Lower leg skin (tissue), 3 donors: ENCODE measurements at regions not wholly inside any gene's neighbourhood (a gene's known extent, or its start where the extent isn't known, plus 50 kb on each side); places are given as distances from the start of the nearest gene placed in this dataset.
"Not testable (repeated sequence)": the region's sequence is repeated elsewhere in the genome, so short reads cannot be mapped to it uniquely, and the experiment has no call there.

ENCODE experiments used
- CTCF ChIP-seq, 3 donors: fragments of 450-650 bp; IDR thresholded peaks; one replicate each; pipeline ENCODE4 v1.5.1; 2016; ENCODE audit warnings: antibody characterized with exemption in 3 of 3, mild to moderate bottlenecking in 3 of 3, moderate library complexity in 2 of 3
- POLR2A ChIP-seq, 2 donors: fragments of 450-650 bp; IDR thresholded peaks; one replicate each; pipeline ENCODE4 v1.6.1; 2016 to 2017; ENCODE audit warnings: antibody characterized with exemption in 2 of 2, mild to moderate bottlenecking in 1 of 2, moderate library complexity in 1 of 2

GRCh38 chr3:195653641-195654040, 67.1 kb upstream of the MUC20 start:
- TF ChIP-seq CTCF, POLR2A (IDR thresholded peaks at IDR 0.05): not testable (repeated sequence)
